SK-N-SH (cell line): ENCODE measurements at regions not wholly inside any gene's neighbourhood (a gene's known extent, or its start where the extent isn't known, plus 50 kb on each side); places are given as distances from the start of the nearest gene placed in this dataset.

Experiments used
- CTCF ChIA-PET: fragments of 300-600, 350-600 bp; formaldehyde crosslinking; extraction: SDS; loops from one replicate; lab custom pipeline; 2021; lab: Yijun Ruan, JAX
- POLR2A ChIA-PET: fragments of 350-600 bp; sonication (Branson Sonifier 250); formaldehyde crosslinking; extraction: SDS; loops from one replicate; lab custom pipeline; 2020; ENCODE audit warnings: antibody characterized with exemption, inconsistent platforms; lab: Yijun Ruan, JAX
- DNase-seq: peaks from one replicate; pipeline ENCODE4 v3.0.0; 2012
- H2AFZ ChIP-seq: fragments of 200-600 bp; sonication (generic); 2 replicates; pipeline ENCODE4 v1.8.1; 2016; ENCODE audit warnings: antibody characterized with exemption, mild to moderate bottlenecking, low read depth
- H3F3A ChIP-seq: fragments of 200-600 bp; sonication (generic); replicated peaks from 2 replicates; pipeline ENCODE3; 2016; ENCODE audit warnings: antibody characterized with exemption, mild to moderate bottlenecking; ENCODE audit not compliant: insufficient read depth
- H3K27ac ChIP-seq, 2 experiments: fragments of 200-500 bp in 1 of 2; fragments of 200-600 bp in 1 of 2; sonication (Bioruptor generic) in 1 of 2; sonication (generic), shearing (Covaris generic) in 1 of 2; 2 replicates each; pipeline versions ENCODE4 v1.5.1 to v1.6.1; 2014 to 2016; ENCODE audit warnings: low read depth in 2 of 2, inconsistent platforms in 1 of 2, low read length in 1 of 2, mild to moderate bottlenecking in 1 of 2, mixed read lengths in 1 of 2
- H3K27me3 ChIP-seq: fragments of 200-600 bp; sonication (generic), shearing (Covaris generic); 2 replicates; pipeline ENCODE4 v1.6.1; 2016; ENCODE audit warnings: mixed run types; ENCODE audit not compliant: insufficient read depth
- H3K36me3 ChIP-seq, 2 experiments: fragments of 200-500 bp in 1 of 2; fragments of 200-600 bp in 1 of 2; sonication (Bioruptor generic) in 1 of 2; sonication (generic) in 1 of 2; replicated peaks in 1 of 2; 2 replicates each; pipeline versions ENCODE3 to v1.5.1; 2014 to 2016; ENCODE audit warnings: low read length in 1 of 2, mild to moderate bottlenecking in 1 of 2; ENCODE audit not compliant: insufficient read depth in 2 of 2, control insufficient read depth in 1 of 2
- H3K4me1 ChIP-seq, 2 experiments: fragments of 200-500 bp in 1 of 2; fragments of 200-600 bp in 1 of 2; sonication (Bioruptor generic) in 1 of 2; sonication (generic), shearing (Covaris generic) in 1 of 2; 2 replicates each; pipeline versions ENCODE4 v1.5.1 to v1.6.1; 2014 to 2016; ENCODE audit warnings: low read depth in 1 of 2, low read length in 1 of 2, mixed run types in 1 of 2; ENCODE audit not compliant: insufficient read depth in 2 of 2, control insufficient read depth in 1 of 2
- H3K4me2 ChIP-seq: fragments of 200-600 bp; sonication (generic), shearing (Covaris generic); 2 replicates; pipeline ENCODE4 v1.6.1; 2017; ENCODE audit warnings: mixed run types
- H3K4me3 ChIP-seq, 2 experiments: fragments of 200-500 bp in 1 of 2; fragments of 200-600 bp in 1 of 2; sonication (Bioruptor generic) in 1 of 2; sonication (generic), shearing (Covaris generic) in 1 of 2; 2 replicates each; pipeline versions ENCODE4 v1.5.1 to v1.8.1; 2014 to 2016; ENCODE audit warnings: low read depth in 2 of 2, inconsistent platforms in 1 of 2, low read length in 1 of 2, mild to moderate bottlenecking in 1 of 2, mixed read lengths in 1 of 2, moderate library complexity in 1 of 2
- H3K79me2 ChIP-seq: fragments of 200-600 bp; sonication (generic); 2 replicates; pipeline ENCODE4 v1.8.1; 2017; ENCODE audit warnings: mild to moderate bottlenecking; ENCODE audit not compliant: insufficient read depth
- H3K9ac ChIP-seq: fragments of 200-600 bp; sonication (generic); 2 replicates; pipeline ENCODE4 v1.6.1; 2017; ENCODE audit warnings: mixed run types
- H3K9me2 ChIP-seq: fragments of 200-600 bp; sonication (generic); 2 replicates; pipeline ENCODE4 v1.6.1; 2017; ENCODE audit warnings: mixed run types
- H3K9me3 ChIP-seq: fragments of 200-600 bp; sonication (generic); 2 replicates; pipeline ENCODE4 v1.6.1; 2017; ENCODE audit warnings: mixed run types, mild to moderate bottlenecking, moderate library complexity
- H4K20me1 ChIP-seq: fragments of 200-600 bp; sonication (generic); 2 replicates; pipeline ENCODE4 v1.6.1; 2017; ENCODE audit warnings: mild to moderate bottlenecking, mixed run types; ENCODE audit not compliant: insufficient read depth
- EZH2phosphoT487 ChIP-seq: fragments of 200-600 bp; sonication (generic); IDR thresholded peaks from 2 replicates; pipeline ENCODE4 v1.6.1; 2017; ENCODE audit warnings: low read depth, mixed run types, mild to moderate bottlenecking, antibody characterized with exemption, moderate library complexity, borderline replicate concordance
- JUND ChIP-seq: IDR thresholded peaks from 2 replicates; pipeline ENCODE4 v1.4.0; 2012
- NFIC ChIP-seq: IDR thresholded peaks from 2 replicates; pipeline ENCODE4 v1.4.0; 2012; ENCODE audit warnings: borderline replicate concordance
- NRF1 ChIP-seq: IDR thresholded peaks from 2 replicates; pipeline ENCODE4 v1.6.1; 2012; ENCODE audit warnings: low read depth, mild to moderate bottlenecking, low read length
- RAD21 ChIP-seq: IDR thresholded peaks from 2 replicates; pipeline ENCODE4 v1.6.1; 2012; ENCODE audit warnings: mild to moderate bottlenecking, low read length
- SMC3 ChIP-seq: IDR thresholded peaks from 2 replicates; pipeline ENCODE4 v1.6.1; 2012; ENCODE audit warnings: low read depth, low read length, improper control_type of control experiment
- YY1 ChIP-seq: IDR thresholded peaks from 2 replicates; pipeline ENCODE4 v1.4.0; 2012; ENCODE audit warnings: low read depth, mild to moderate bottlenecking
- WGBS: methylation state at CpG from one replicate; pipeline ENCODE4 v1.1.6; 2017; ENCODE audit warnings: low lambda C conversion rate; 5-methylcytosine and 5-hydroxymethylcytosine counted together
- TF ChIP-seq, protein P1 (sequence below): fragments of 150-350 bp; IDR thresholded peaks from 2 replicates; pipeline ENCODE4 v1.6.1; 2017; ENCODE audit warnings: antibody characterized with exemption, low read length, low read depth, borderline replicate concordance
- TF ChIP-seq, protein P2 (sequence below): fragments of 150-350 bp; IDR thresholded peaks from 2 replicates; pipeline ENCODE4 v1.6.1; 2016; ENCODE audit warnings: mild to moderate bottlenecking, low read depth, low read length
- TF ChIP-seq, protein P3 (sequence below): IDR thresholded peaks from 2 replicates; pipeline ENCODE4 v1.6.1; 2012; ENCODE audit warnings: mild to moderate bottlenecking, low read depth, low read length, moderate library complexity
- TF ChIP-seq, protein P4 (sequence below): IDR thresholded peaks from 2 replicates; pipeline ENCODE4; 2012

DNA sequence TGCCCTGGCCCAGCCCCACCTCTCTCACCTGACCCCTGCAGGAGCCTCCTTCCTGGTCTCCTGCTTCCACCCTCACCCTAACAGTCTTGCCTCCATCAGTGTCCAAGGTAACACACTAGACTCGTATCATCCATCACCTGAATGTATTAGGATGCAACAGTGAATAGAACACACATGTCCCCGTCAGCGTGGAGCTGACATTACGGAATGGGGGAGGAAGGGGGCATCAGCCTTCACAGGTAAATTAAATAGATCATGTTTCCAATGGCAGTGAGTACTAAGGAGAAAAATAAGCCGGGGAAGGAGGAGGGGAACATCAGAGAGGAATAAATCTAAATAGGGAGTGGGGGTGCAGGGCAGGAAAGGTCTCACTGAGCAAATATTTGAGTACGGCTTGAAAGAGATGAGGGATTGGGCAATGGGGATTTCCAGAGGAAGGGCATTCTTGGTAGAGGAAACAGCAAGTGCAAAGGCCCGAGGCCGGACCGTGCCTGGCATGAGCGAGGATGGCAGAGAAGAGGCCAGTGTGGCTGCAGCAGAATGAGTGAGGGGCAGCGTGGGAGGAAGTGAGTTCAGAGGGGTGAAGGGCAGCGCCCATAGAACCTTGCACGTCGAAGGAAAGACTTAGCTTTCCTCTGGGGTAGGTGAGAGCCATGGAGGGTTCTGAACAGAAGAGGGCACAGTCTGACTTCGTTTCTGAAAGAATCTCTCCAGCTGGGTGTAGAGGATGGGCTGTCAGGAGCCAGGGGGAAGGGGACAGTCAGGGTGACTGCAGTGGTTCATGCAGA lies 110.1 kb upstream of the PTPN1 start:
- Histone ChIP-seq H3K27me3 (no peaks in the 10 kb centered on the region), H2AFZ (no peak overlapping the region), H3K36me3 (no peaks in the 10 kb centered on the region), H3K9me2 (no peaks in the 10 kb centered on the region), H3K4me2 (no peak overlapping the region), H3K9me3 (no peaks in the 10 kb centered on the region), H3F3A (no peaks in the 10 kb centered on the region), H4K20me1 (no peaks in the 10 kb centered on the region), H3K79me2 (no peaks in the 10 kb centered on the region), H3K4me3 (no peak overlapping the region), H3K27ac (no peak overlapping the region), H3K4me1 (no peaks in the 10 kb centered on the region; a peak in 1 of 4 replicates), H3K9ac (no peak overlapping the region)
- 63% methylated on average over 15 of the region's 15 CpGs for WGBS
- CTCF ChIA-PET: interaction anchor here (0.6 kb wide), 1 partner anchor 303 kb away, joined by 3 read pairs; no protein-coding TSS in a partner anchor
- 0 out of 2 replicates have a peak, but pooled peaks have one; percentile 9 for TF ChIP-seq RAD21
- TF ChIP-seq, protein P1, sequence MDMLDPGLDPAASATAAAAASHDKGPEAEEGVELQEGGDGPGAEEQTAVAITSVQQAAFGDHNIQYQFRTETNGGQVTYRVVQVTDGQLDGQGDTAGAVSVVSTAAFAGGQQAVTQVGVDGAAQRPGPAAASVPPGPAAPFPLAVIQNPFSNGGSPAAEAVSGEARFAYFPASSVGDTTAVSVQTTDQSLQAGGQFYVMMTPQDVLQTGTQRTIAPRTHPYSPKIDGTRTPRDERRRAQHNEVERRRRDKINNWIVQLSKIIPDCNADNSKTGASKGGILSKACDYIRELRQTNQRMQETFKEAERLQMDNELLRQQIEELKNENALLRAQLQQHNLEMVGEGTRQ: no peak
- no peak for DNase-seq
- POLR2A ChIA-PET: no interaction called here

DNA sequence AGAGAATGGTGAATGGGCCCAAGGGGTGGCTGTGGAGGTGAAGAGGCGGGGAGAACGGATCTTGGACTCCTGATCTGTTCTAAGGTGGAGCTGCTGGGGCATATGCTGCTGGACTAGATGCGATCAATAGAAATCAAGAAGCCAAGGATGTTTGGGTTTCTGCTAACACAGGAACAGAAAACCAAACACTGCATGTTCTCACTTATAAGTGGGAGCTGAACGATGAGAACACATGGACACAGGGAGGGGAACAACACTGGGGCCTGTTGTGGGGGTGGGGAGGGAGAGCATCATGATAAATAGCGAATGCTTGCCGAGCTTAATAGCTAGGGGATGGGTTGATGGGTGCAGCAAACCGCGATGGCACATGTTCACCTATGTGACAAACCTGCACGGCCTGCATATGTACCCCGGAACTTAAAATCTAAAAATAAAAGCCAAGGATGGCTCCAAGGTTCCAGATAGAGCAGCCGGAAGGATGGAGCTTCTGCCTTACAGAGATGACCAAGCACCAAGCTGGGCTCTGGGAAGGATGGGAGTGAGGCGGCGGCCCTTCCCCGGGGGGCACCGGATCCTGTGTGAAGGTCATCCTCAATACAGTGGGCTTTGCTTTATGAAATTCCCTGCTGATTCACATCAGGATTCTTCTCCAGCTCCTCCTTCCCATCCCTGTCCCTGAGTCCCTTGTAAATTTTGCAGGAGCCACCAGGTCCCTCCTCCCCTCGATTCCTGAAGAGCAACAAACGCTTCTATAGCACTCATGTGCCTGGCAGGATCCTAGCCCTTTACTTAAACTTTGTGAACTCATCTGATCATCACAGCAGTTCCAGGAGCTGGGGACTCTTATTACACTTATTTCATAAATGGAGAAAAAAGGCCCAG lies 109.2 kb upstream of the PTPN1 start:
- CTCF ChIA-PET: interaction anchor here (0.6 to 1.9 kb wide), 2 partner anchors 141 to 221 kb away, joined by 3 to 5 read pairs; no protein-coding TSS in a partner anchor
- WGBS: 93% methylated on average over 17 of the region's 17 CpGs
- H3K27ac ChIP-seq: no peak overlapping the region
- H3F3A ChIP-seq: no peaks in the 10 kb centered on the region
- H3K36me3 ChIP-seq: no peaks in the 10 kb centered on the region
- H3K27me3 ChIP-seq: no peaks in the 10 kb centered on the region
- H3K9me2 ChIP-seq: no peaks in the 10 kb centered on the region
- no peak overlapping the region for H3K9ac ChIP-seq
- TF ChIP-seq, protein P1: no peak
- TF ChIP-seq RAD21: no peak
- TF ChIP-seq NRF1: no peak
- no peak for TF ChIP-seq SMC3
- TF ChIP-seq, protein P2, sequence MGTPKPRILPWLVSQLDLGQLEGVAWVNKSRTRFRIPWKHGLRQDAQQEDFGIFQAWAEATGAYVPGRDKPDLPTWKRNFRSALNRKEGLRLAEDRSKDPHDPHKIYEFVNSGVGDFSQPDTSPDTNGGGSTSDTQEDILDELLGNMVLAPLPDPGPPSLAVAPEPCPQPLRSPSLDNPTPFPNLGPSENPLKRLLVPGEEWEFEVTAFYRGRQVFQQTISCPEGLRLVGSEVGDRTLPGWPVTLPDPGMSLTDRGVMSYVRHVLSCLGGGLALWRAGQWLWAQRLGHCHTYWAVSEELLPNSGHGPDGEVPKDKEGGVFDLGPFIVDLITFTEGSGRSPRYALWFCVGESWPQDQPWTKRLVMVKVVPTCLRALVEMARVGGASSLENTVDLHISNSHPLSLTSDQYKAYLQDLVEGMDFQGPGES: no peak
- TF ChIP-seq EZH2phosphoT487: no peak
- TF ChIP-seq, protein P3, sequence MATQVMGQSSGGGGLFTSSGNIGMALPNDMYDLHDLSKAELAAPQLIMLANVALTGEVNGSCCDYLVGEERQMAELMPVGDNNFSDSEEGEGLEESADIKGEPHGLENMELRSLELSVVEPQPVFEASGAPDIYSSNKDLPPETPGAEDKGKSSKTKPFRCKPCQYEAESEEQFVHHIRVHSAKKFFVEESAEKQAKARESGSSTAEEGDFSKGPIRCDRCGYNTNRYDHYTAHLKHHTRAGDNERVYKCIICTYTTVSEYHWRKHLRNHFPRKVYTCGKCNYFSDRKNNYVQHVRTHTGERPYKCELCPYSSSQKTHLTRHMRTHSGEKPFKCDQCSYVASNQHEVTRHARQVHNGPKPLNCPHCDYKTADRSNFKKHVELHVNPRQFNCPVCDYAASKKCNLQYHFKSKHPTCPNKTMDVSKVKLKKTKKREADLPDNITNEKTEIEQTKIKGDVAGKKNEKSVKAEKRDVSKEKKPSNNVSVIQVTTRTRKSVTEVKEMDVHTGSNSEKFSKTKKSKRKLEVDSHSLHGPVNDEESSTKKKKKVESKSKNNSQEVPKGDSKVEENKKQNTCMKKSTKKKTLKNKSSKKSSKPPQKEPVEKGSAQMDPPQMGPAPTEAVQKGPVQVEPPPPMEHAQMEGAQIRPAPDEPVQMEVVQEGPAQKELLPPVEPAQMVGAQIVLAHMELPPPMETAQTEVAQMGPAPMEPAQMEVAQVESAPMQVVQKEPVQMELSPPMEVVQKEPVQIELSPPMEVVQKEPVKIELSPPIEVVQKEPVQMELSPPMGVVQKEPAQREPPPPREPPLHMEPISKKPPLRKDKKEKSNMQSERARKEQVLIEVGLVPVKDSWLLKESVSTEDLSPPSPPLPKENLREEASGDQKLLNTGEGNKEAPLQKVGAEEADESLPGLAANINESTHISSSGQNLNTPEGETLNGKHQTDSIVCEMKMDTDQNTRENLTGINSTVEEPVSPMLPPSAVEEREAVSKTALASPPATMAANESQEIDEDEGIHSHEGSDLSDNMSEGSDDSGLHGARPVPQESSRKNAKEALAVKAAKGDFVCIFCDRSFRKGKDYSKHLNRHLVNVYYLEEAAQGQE: no peak
- TF ChIP-seq, protein P4, sequence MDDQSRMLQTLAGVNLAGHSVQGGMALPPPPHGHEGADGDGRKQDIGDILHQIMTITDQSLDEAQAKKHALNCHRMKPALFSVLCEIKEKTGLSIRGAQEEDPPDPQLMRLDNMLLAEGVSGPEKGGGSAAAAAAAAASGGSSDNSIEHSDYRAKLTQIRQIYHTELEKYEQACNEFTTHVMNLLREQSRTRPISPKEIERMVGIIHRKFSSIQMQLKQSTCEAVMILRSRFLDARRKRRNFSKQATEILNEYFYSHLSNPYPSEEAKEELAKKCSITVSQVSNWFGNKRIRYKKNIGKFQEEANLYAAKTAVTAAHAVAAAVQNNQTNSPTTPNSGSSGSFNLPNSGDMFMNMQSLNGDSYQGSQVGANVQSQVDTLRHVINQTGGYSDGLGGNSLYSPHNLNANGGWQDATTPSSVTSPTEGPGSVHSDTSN: no peak
- TF ChIP-seq NFIC: no peak
- TF ChIP-seq JUND: no peak
- no peak for TF ChIP-seq YY1
- H3K4me1 ChIP-seq: no peaks in the 10 kb centered on the region; a peak in 1 of 4 replicates
- H3K9me3 ChIP-seq: no peaks in the 10 kb centered on the region
- H3K4me3 ChIP-seq: no peak overlapping the region
- no peaks in the 10 kb centered on the region for H4K20me1 ChIP-seq
- no peak overlapping the region for H3K4me2 ChIP-seq
- H3K79me2 ChIP-seq: no peaks in the 10 kb centered on the region
- H2AFZ ChIP-seq: no peak overlapping the region
- no peak for DNase-seq
- POLR2A ChIA-PET: no interaction called here
